ENCODE measurements at regions not wholly inside any gene's neighbourhood (a gene's known extent, or its start where the extent isn't known, plus 50 kb on each side); places are given as distances from the start of the nearest gene placed in this dataset.

DNA sequence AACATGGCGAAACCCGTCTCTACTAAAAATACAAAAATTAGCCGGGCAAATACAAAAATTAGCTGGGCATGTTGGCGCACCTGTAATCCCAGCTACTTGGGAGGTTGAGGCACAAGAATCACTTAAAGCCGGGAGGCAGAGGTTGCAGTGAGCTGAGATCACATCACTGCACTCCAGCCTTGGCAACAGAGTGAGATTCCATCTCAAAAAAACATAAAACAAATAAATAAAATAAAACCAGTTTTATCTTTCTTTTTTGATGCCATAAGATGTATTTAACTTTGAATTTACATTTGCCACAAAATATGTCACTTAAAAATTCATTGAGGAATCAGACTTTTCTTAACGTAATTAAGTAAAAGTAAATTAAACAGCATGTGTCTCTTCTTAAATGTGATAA, 113.3 kb upstream of the ERRFI1 start:
- no peak overlapping the region for H2BK20ac ChIP-seq (ENCODE audit: low read length)
- H3K4me3 ChIP-seq (ENCODE audit: extremely low read depth in 1 of 4, insufficient read depth in 2 of 4, low read depth in 3 of 4, low read length in 4 of 4), result no peak overlapping the region
- H3K23ac ChIP-seq (ENCODE audit: insufficient read length), result no peak overlapping the region
- 94% methylated on average over 6 of the region's 6 CpGs; no CpG with 5 or more reads in 1 of the 2 experiments for WGBS, 2 experiments (ENCODE audit: extremely low coverage in 1 of 2, insufficient coverage in 1 of 2, insufficient read length in 1 of 2, insufficient replicate concordance in 2 of 2, low coverage in 1 of 2, low lambda C conversion rate in 2 of 2, missing lambda C conversion rate in 1 of 2)
- no peak overlapping the region for H2BK15ac ChIP-seq (ENCODE audit: low read length)
- TF ChIP-seq HDAC2 (IDR thresholded peaks at IDR 0.05; ENCODE audit: borderline replicate concordance in 1 of 2, low read depth in 2 of 2, low read length in 2 of 2) (no peak), SP2 (IDR thresholded peaks at IDR 0.05; ENCODE audit: low read length) (no peak), RBBP5 (IDR thresholded peaks at IDR 0.05; ENCODE audit: borderline replicate concordance, low read depth, low read length) (no peak), POU5F1 (IDR thresholded peaks at IDR 0.05; ENCODE audit: low read depth, low read length) (no peak), BCL11A (IDR thresholded peaks at IDR 0.05; ENCODE audit: low read depth in 2 of 2, low read length in 2 of 2) (no peak)
- no peak overlapping the region for H3K4ac ChIP-seq (replicated peaks; ENCODE audit: insufficient read length, low read depth, low read length)
- H3K79me2 ChIP-seq (ENCODE audit: control insufficient read depth in 1 of 2, insufficient read depth in 2 of 2, low read length in 2 of 2), result no peaks in the 10 kb centered on the region
- no peak overlapping the region for H3K9ac ChIP-seq (replicated peaks in 1 of 4; ENCODE audit: extremely low read depth in 1 of 4, low read depth in 3 of 4, low read length in 3 of 4)
- DNase-seq (ENCODE audit: low read depth in 1 of 2, low spot score in 2 of 2) (no peak), FAIRE-seq (no peak)
- no peaks in the 10 kb centered on the region for H4K20me1 ChIP-seq (replicated peaks in 1 of 2; ENCODE audit: control insufficient read depth in 1 of 2, insufficient read depth in 2 of 2, low read length in 2 of 2)
- no peak overlapping the region for H4K5ac ChIP-seq (ENCODE audit: insufficient read length, low read depth, low read length)
- no peaks in the 10 kb centered on the region for H3K23me2 ChIP-seq (ENCODE audit: low read depth, low read length)
- no peaks in the 10 kb centered on the region for H3K9me3 ChIP-seq (ENCODE audit: insufficient read depth in 2 of 2, low read depth in 1 of 2, low read length in 1 of 2)
- no peak overlapping the region for H3K56ac ChIP-seq (replicated peaks; ENCODE audit: insufficient read length, low read depth, low read length)
- H2AK5ac ChIP-seq (ENCODE audit: low read depth, low read length), result no peak overlapping the region
- no peaks in the 10 kb centered on the region for H3K79me1 ChIP-seq (ENCODE audit: low read depth, low read length)
- H3K27ac ChIP-seq (ENCODE audit: low read depth, low read length), result no peak overlapping the region
- ChIA-PET CTCF (ENCODE audit: partially characterized antibody) (interaction anchor here (1.1 to 2.0 kb wide), 3 partner anchors 11 to 26 kb away, joined by 3 to 7 read pairs (median 3); no protein-coding TSS in a partner anchor), POLR2A (ENCODE audit: partially characterized antibody) (no interaction called here)
- H2AFZ ChIP-seq (ENCODE audit: low read length), result no peak overlapping the region
- H3K18ac ChIP-seq (ENCODE audit: extremely low read depth, low read length), result no peak overlapping the region
- no peak overlapping the region for H3K4me2 ChIP-seq (ENCODE audit: insufficient read depth in 1 of 2, low read depth in 2 of 2, low read length in 2 of 2)
- H2BK5ac ChIP-seq (ENCODE audit: low read depth, low read length), result no peak overlapping the region
- no peaks in the 10 kb centered on the region for H3K36me3 ChIP-seq (ENCODE audit: control insufficient read depth in 2 of 4, insufficient read depth in 4 of 4, low read length in 3 of 4)
- no peak overlapping the region for H4K91ac ChIP-seq (replicated peaks; ENCODE audit: insufficient read length, low read length)
- H3K4me1 ChIP-seq (replicated peaks in 1 of 4; ENCODE audit: control insufficient read depth in 3 of 4, insufficient read depth in 4 of 4, low read length in 3 of 4), result no peaks in the 10 kb centered on the region
- no peak overlapping the region for H2BK120ac ChIP-seq (replicated peaks; ENCODE audit: low read depth, low read length)
- no peak overlapping the region for H2BK12ac ChIP-seq (ENCODE audit: low read depth, low read length)
- no peaks in the 10 kb centered on the region for H3K27me3 ChIP-seq (replicated peaks in 1 of 4; ENCODE audit: control insufficient read depth in 3 of 4, extremely low read depth in 1 of 4, insufficient read depth in 3 of 4, low read length in 3 of 4)
- no peak overlapping the region for H4K8ac ChIP-seq (ENCODE audit: extremely low read depth, insufficient read depth, low read length)
- H3K14ac ChIP-seq (ENCODE audit: insufficient read length), result no peak overlapping the region

Measured in H1 (cell line).